Activated T-cell treated with anti-CD3 and anti-CD28 coated beads, Interleukin-2, amount 50 U/mL, for 72 hours (primary cell): ENCODE measurements at regions not wholly inside any gene's neighbourhood (a gene's known extent, or its start where the extent isn't known, plus 50 kb on each side); places are given as distances from the start of the nearest gene placed in this dataset.

Experiments used
- ATAC-seq, 2 donors: fragments of 150-1000 bp; cut with Tn5 transposase; replicated peaks in 1 of 2; 2 replicates each; pipeline ENCODE4 v1.10.0; 2021; ENCODE audit warnings: moderate library complexity in 2 of 2, mild to moderate bottlenecking in 1 of 2
- DNase-seq, 2 donors: peaks; one replicate each; pipeline ENCODE4 v3.0.0; 2021 to 2022; ENCODE audit warnings: mixed read lengths in 1 of 2
- H3K27ac Mint-ChIP-seq: one replicate; pipeline ENCODE4 v1.8.0; 2022; ENCODE audit warnings: mild to moderate bottlenecking, moderate library complexity, mixed read lengths
- H3K27me3 Mint-ChIP-seq: one replicate; pipeline ENCODE4 v1.8.0; 2022; ENCODE audit warnings: low read depth, mixed read lengths
- H3K36me3 Mint-ChIP-seq, 2 donors: one replicate each; pipeline ENCODE4 v1.8.0; 2022; ENCODE audit warnings: mixed read lengths in 2 of 2, mild to moderate bottlenecking in 1 of 2; ENCODE audit not compliant: insufficient read depth in 2 of 2
- H3K4me1 Mint-ChIP-seq: one replicate; pipeline ENCODE4 v1.8.0; 2022; ENCODE audit warnings: low read depth, mixed read lengths
- H3K4me3 Mint-ChIP-seq, 2 donors: one replicate each; pipeline ENCODE4 v1.8.0; 2022; ENCODE audit warnings: mild to moderate bottlenecking in 2 of 2, mixed read lengths in 2 of 2, moderate library complexity in 2 of 2
- H3K9me3 Mint-ChIP-seq, 2 donors: one replicate each; pipeline ENCODE4 v1.8.0; 2022; ENCODE audit warnings: mixed read lengths in 2 of 2

DNA sequence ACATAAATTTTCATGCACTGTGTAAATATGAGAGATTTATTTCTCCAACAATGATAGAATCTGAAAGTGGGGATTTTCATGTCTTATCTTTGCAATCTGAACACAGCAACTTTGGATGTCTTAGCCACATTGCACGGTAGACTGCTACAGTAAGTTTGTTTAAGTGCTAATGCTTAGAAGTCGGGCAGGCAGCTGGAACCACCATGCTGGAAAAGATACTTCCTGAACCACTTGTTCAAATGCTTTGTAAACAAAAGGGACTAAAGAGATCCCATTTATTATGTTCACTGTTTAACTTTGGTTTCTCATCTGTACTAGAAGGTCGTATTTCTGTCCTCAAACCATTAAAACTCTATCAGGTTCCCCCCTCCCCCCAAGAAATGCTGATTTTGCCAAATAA lies 555.9 kb upstream of the DIPK2B start:
- no peak for DNase-seq
- ATAC-seq, result no peak
- H3K36me3 Mint-ChIP-seq, result peaks cover 7 to 15% of the 10 kb centered on the region in 2 donors
- H3K27me3 Mint-ChIP-seq, result peaks cover 10% of the 10 kb centered on the region
- H3K9me3 Mint-ChIP-seq, result peaks cover 0 to 1% of the 10 kb centered on the region in 2 donors
- H3K27ac Mint-ChIP-seq, result peak overlapping the region; percentile 53
- peaks cover 57% of the 10 kb centered on the region for H3K4me1 Mint-ChIP-seq
- peak overlapping the region; percentile 22 to 56 for H3K4me3 Mint-ChIP-seq

GRCh38 chrX:45755703-45756102 lies 555.0 kb upstream of the DIPK2B start:
- Mint-ChIP-seq H3K36me3 (peaks cover 7 to 15% of the 10 kb centered on the region in 2 donors), H3K27ac (peak overlapping the region; percentile 95), H3K4me1 (peaks cover 54% of the 10 kb centered on the region), H3K9me3 (peaks cover 0 to 1% of the 10 kb centered on the region in 2 donors), H3K27me3 (peaks cover 13% of the 10 kb centered on the region), H3K4me3 (peak overlapping the region in 1 of 2 donors; percentile 81)
- ATAC-seq, result no peak
- DNase-seq, result no peak

DNA sequence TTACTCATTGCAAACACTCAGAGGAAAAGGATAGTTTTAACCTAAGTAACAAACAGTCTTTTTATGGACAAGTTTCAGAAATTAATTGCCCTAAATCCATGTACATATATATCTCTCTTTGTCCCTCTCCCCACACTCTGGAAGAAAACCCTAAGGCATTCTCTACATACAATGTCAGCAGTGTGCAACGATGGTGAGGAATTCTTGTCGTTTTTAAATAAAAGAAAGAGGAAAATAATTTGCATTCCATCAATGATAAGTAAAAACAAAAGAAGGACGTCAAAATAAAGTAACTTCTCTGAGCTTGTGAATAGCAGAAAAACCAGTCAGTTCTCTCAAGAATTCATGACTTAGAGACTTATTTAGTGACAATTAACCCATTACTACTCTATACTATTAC lies 550.5 kb upstream of the DIPK2B start:
- no peak for DNase-seq
- no peaks in the 10 kb centered on the region for H3K9me3 Mint-ChIP-seq
- H3K4me3 Mint-ChIP-seq, result peak overlapping the region in 1 of 2 donors; percentile 72
- peaks cover 25% of the 10 kb centered on the region for H3K4me1 Mint-ChIP-seq
- H3K36me3 Mint-ChIP-seq, result peaks cover 6 to 7% of the 10 kb centered on the region in 2 donors
- no peak overlapping the region for H3K27ac Mint-ChIP-seq
- peaks cover 7% of the 10 kb centered on the region for H3K27me3 Mint-ChIP-seq
- ATAC-seq, result no peak

DNA sequence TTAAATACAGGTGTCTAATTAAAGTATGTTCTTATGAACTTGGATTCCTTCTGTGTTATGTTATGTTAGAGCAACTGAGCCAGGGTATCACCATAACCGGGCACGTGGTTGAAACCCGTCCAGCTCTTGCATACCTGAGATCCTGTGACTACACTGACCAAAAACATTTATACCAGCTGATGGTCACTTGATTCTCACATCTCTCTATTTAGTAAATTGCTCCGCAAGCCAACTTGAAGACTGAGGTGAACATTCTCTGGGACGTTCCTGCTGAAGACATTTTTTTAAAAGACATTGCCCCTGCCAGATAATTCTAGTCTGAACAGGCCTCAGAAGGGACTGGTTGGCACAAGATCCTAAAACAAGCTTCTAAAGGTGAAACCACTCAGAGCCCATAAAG lies 550.0 kb upstream of the DIPK2B start:
- peaks cover 7% of the 10 kb centered on the region for H3K27me3 Mint-ChIP-seq
- no peaks in the 10 kb centered on the region for H3K9me3 Mint-ChIP-seq
- H3K36me3 Mint-ChIP-seq, result peaks cover 7 to 8% of the 10 kb centered on the region in 2 donors
- peak overlapping the region; percentile 7 for H3K27ac Mint-ChIP-seq
- DNase-seq, result no peak
- H3K4me1 Mint-ChIP-seq, result peaks cover 20% of the 10 kb centered on the region
- H3K4me3 Mint-ChIP-seq, result peak overlapping the region in 1 of 2 donors; percentile 20
- no peak for ATAC-seq

- ATAC-seq (no peak), DNase-seq (no peak)
- Mint-ChIP-seq H3K4me3 (peak overlapping the region in 1 of 2 donors; percentile 45), H3K4me1 (peaks cover 16% of the 10 kb centered on the region), H3K27ac (peak overlapping the region; percentile 7), H3K36me3 (peaks cover 8 to 10% of the 10 kb centered on the region in 2 donors), H3K9me3 (no peaks in the 10 kb centered on the region), H3K27me3 (peaks cover 7% of the 10 kb centered on the region)
Observed at GRCh38 chrX:45749375-45749774, 548.7 kb upstream of the DIPK2B start.

DNA sequence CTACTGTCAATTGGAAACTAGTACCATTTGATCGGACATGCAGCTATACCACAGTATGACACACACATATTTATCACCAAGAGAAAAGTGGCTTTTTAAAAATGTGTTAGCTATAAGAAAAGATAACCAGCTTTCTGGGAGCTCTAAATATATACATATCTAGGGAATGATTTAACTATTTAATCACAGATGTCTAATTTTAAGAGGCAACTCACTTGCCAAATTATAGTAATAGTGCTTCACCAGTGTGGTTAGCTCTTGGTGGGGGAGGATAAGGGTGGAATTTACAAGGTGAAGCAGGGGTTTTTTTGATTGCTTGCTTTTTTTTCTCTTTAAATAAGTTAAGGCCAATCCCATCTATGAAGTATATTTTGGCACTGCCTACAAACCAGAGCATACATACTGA lies 547.7 kb upstream of the DIPK2B start:
- Mint-ChIP-seq H3K4me1 (peaks cover 16% of the 10 kb centered on the region), H3K4me3 (peak overlapping the region in 1 of 2 donors; percentile 58), H3K27ac (peak overlapping the region; percentile 73), H3K27me3 (peaks cover 7% of the 10 kb centered on the region), H3K9me3 (no peaks in the 10 kb centered on the region), H3K36me3 (peaks cover 8 to 10% of the 10 kb centered on the region in 2 donors)
- ATAC-seq (peak in 1 of 2 donors; percentile 25), DNase-seq (no peak)

GRCh38 chrX:45747905-45748304 lies 547.2 kb upstream of the DIPK2B start:
- Mint-ChIP-seq H3K9me3 (no peaks in the 10 kb centered on the region), H3K36me3 (peaks cover 8 to 10% of the 10 kb centered on the region in 2 donors), H3K4me3 (no peak overlapping the region), H3K27ac (peak overlapping the region; percentile 28), H3K27me3 (peaks cover 7% of the 10 kb centered on the region), H3K4me1 (peaks cover 16% of the 10 kb centered on the region)
- no peak for DNase-seq
- ATAC-seq, result no peak

GRCh38 chrX:45745479-45745878 lies 544.8 kb upstream of the DIPK2B start:
- H3K9me3 Mint-ChIP-seq, result no peaks in the 10 kb centered on the region
- peaks cover 13% of the 10 kb centered on the region for H3K4me1 Mint-ChIP-seq
- no peak overlapping the region for H3K4me3 Mint-ChIP-seq
- peak overlapping the region; percentile 46 for H3K27ac Mint-ChIP-seq
- DNase-seq, result no peak
- H3K27me3 Mint-ChIP-seq, result no peaks in the 10 kb centered on the region
- peaks cover 5 to 10% of the 10 kb centered on the region in 2 donors for H3K36me3 Mint-ChIP-seq
- ATAC-seq, result no peak

GRCh38 chrX:45743906-45744625 lies 543.4 kb upstream of the DIPK2B start:
- no peak overlapping the region for H3K27ac Mint-ChIP-seq
- ATAC-seq, result no peak

GRCh38 chrX:45743081-45743533 lies 542.4 kb upstream of the DIPK2B start:
- H3K4me1 Mint-ChIP-seq, result no peaks in the 10 kb centered on the region
- DNase-seq (peak in 1 of 2 donors; percentile 6), ATAC-seq (peak; percentile 70)
- no peaks in the 10 kb centered on the region for H3K9me3 Mint-ChIP-seq
- no peak overlapping the region for H3K27ac Mint-ChIP-seq
- peaks cover 5 to 10% of the 10 kb centered on the region in 2 donors for H3K36me3 Mint-ChIP-seq
- H3K27me3 Mint-ChIP-seq, result no peaks in the 10 kb centered on the region
- H3K4me3 Mint-ChIP-seq, result no peak overlapping the region

More at GRCh38 chrX:45743906-45744625, 543.4 kb upstream of the DIPK2B start:
- Mint-ChIP-seq H3K36me3 (peaks cover 5 to 10% of the 10 kb centered on the region in 2 donors), H3K4me1 (no peaks in the 10 kb centered on the region), H3K27me3 (no peaks in the 10 kb centered on the region), H3K9me3 (no peaks in the 10 kb centered on the region), H3K4me3 (no peak overlapping the region)
- no peak for DNase-seq

- ATAC-seq (no peak), DNase-seq (no peak)
- Mint-ChIP-seq H3K36me3 (peaks cover 0 to under 1% of the 10 kb centered on the region in 2 donors), H3K9me3 (no peaks in the 10 kb centered on the region), H3K4me3 (no peak overlapping the region), H3K4me1 (no peaks in the 10 kb centered on the region), H3K27ac (peak overlapping the region; percentile 65), H3K27me3 (no peaks in the 10 kb centered on the region)
Observed at GRCh38 chrX:45740291-45740690, 539.6 kb upstream of the DIPK2B start.

DNA sequence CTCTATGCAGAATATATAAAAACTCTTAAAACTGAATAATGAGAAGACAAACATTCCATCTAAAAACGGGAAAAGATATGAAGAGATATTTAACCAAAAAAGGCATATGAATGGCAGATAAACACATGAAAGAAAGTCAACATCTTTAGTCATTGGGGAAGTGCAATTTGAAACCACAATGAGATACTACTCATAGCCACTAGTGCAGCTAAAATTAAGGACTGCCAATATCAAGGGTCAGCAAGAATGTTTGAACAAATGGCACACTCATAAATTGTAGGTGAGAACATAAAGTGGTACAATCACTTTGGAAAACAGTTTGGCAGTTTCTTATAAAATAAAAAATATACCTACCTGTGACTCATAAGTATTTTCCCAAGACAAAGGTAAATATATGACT lies 534.9 kb upstream of the DIPK2B start:
- ATAC-seq, result no peak
- no peak overlapping the region for H3K4me3 Mint-ChIP-seq
- no peaks in the 10 kb centered on the region for H3K4me1 Mint-ChIP-seq
- no peak overlapping the region for H3K27ac Mint-ChIP-seq
- no peak for DNase-seq
- peaks cover 0 to 2% of the 10 kb centered on the region in 2 donors for H3K9me3 Mint-ChIP-seq
- peaks cover 26% of the 10 kb centered on the region for H3K27me3 Mint-ChIP-seq
- H3K36me3 Mint-ChIP-seq, result peaks cover 0 to 3% of the 10 kb centered on the region in 2 donors

DNA sequence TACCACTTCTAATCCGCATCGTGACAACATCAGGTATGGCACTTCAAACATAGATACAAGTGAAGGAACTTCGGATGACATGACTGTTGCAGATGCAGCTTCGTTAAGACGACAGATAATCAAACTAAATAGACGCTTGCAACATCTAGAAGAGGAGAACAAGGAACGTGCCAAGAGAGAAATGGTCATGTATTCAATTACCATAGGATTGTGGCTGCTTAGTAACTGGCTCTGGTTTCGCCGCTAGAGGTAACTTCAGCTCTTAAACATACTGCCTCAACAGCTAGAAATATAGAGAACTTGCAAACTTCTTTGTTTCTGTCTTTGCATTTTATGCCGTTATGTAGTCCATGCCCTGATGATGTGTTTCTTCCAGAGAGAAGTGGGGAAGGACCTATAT lies 530.8 kb upstream of the DIPK2B start:
- Mint-ChIP-seq H3K36me3 (peaks cover 0 to 3% of the 10 kb centered on the region in 2 donors), H3K9me3 (peaks cover 0 to 2% of the 10 kb centered on the region in 2 donors), H3K27me3 (peaks cover 33% of the 10 kb centered on the region), H3K27ac (no peak overlapping the region), H3K4me3 (no peak overlapping the region), H3K4me1 (no peaks in the 10 kb centered on the region)
- ATAC-seq (no peak), DNase-seq (no peak)
